Right ventricle myocardium inferior (tissue), 1 donor: ENCODE measurements at regions not wholly inside any gene's neighbourhood (a gene's known extent, or its start where the extent isn't known, plus 50 kb on each side); places are given as distances from the start of the nearest gene placed in this dataset.

ENCODE experiments used
- ATAC-seq: fragments of 200-7000 bp; cut with Tn5 transposase; one replicate; pipeline ENCODE4 v1.9.1; 2020; ENCODE audit warnings: mild to moderate bottlenecking, moderate library complexity
- DNase-seq: peaks from one replicate; pipeline ENCODE4 v3.0.0; 2021; ENCODE audit errors: missing footprints
- intact Hi-C: fragments of 100-400 bp; cut with DNase I; formaldehyde crosslinking; loops from one replicate; pipeline ENCODE4 v1.11.0; 2022
- donor health status: DM: no; HTN: yes; CAD: no; lungs with severe emphysema.

DNA sequence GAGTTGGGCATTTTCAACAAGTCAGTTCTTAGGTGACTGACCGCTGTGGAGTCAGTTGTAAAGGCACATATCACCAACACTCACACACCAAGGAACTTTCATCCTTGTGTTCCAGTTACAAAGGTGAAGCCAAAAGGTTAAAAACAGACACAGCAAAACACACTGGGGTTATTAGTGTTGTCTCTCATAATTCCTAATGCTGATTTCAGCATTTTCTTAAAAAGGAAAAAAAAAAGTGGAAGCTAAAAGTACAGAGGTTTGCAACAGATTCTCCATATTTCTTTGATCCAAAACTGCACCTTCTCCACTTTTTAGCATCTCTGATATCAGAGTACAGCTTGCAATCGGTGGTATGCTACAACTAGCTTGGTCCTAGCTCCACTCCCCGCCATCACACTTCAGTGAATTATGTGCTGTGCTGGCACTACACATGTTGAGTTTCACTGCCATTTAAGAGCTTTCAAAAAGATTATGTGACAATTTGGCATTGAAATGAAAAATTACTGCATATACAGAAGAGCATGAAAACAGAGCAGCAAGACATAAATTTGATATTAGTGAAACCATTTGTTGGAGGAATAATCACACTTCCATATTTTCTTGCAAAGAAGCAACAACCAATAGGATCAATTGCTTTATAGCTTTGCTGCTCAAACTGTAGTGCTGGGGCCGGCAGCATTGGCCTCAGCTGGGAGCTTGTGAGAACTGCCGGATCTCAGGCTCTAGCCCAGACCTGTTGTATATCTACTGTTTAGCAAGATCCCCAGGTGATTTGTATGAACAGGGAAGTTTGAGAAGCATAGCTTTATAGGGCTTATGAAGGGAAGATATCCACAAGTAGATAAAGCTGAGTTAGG, 62.3 kb upstream of the DAPL1 start:
- intact Hi-C loops: no loop called here
- no peak for ATAC-seq
- DNase-seq: no peak

GRCh38 chr2:158733430-158733755, 61.7 kb upstream of the DAPL1 start:
- ATAC-seq (no peak), DNase-seq (no peak)
- intact Hi-C loops: no loop called here

DNA sequence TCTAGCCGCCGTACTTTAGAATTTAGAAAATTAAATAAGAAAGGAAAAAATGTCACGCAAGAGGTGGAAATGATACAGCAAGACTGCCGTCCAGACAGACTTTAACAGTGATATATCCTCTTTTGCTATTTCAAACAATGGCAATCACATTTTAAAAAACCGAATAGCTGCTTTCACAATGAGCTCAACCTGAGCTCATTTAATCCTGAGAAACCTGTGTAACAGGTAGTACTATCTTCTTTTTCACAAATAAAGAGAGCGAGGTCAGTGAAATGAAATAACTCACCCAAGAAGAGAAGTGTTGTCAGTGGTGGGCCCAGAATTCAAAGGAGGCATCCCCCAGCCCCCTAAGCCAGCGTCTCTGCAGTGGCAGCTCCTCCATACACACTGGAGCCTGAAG, 60.7 kb upstream of the DAPL1 start:
- ATAC-seq: no peak
- no peak for DNase-seq
- intact Hi-C loops: no loop called here

DNA sequence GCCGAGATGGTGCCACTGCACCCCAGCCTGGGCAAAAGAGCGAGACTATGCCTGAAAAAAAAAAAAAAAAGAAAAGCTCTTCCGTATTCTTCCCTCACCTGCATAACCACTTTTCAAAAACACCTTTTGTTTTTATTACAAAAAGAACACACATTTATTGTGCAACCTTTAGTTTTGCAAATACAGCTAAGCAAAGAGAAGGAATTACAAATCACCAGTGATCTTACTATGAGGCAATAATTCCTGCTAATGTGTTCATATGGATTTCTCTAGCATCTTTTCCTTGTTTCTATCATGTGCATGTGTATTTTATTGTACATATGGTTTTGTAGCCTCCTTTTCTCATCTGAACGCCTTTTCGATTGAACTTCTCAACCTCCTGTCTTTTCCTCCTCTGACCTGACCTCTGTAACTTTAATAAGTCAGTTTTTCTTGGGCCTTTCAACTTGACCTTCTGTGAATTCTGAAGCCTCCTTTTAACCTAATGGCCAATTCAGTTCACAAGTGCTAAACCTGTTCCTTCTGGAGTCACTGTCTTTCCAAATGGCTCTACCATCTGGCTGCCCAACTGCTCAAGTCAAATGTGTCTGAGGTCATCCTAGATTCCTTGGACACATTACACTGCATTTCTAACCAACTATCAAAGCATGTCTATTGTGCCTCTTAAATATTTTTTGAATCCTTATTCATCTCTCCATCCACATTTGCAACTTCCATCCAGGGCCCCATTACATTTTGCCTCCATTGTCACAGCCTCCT, 59.1 kb upstream of the DAPL1 start:
- intact Hi-C loops: no loop called here
- no peak for DNase-seq
- no peak for ATAC-seq

DNA sequence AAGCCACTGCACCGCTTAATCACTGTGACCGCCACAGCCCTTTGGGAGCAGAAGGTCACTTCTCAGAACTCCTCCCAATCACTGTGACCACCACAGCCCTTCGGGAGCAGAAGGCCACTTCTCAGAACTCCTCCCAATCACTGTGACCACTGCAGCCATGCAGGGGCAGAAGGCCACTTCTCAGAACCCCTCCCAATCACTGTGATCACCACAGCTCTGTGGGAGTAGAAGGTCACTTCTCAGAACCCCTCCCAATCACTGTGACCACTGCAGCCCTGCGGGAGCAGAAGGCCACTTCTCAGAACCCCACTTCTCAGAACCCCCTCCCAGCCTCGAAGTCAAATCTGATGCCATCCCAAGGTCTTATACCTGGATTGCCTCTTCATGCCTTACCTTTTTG, 56.8 kb upstream of the DAPL1 start:
- intact Hi-C loops: no loop called here
- ATAC-seq (no peak), DNase-seq (no peak)

GRCh38 chr2:158740127-158740526, 55.0 kb upstream of the DAPL1 start:
- DNase-seq (no peak), ATAC-seq (peak; percentile 23)
- intact Hi-C loops: loop anchor here (5.0 to 10.0 kb wide), 2 partner anchors 63 to 135 kb away; no protein-coding TSS in a partner anchor

DNA sequence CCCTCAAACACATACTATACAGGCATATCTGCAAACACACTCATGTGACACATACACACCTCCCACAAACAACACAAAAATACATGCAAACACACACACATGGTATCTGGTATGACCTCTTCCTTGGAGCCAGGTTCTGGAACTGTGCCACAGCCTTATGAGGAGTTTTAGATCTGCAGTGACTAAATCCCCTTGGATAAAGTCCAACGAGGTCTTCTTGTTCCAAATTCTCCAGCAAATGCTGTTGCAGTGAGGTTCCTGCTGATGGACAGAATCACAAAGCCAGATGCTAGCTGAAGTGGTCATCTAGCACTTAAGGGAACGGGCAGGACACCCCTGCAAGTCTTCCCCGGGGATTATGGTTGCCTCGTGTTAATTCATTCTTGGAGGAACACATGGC, 54.5 kb upstream of the DAPL1 start:
- DNase-seq (no peak), ATAC-seq (peak; percentile 12)
- intact Hi-C loops: loop anchor here (5.0 to 10.0 kb wide), 2 partner anchors 63 to 136 kb away; no protein-coding TSS in a partner anchor

DNA sequence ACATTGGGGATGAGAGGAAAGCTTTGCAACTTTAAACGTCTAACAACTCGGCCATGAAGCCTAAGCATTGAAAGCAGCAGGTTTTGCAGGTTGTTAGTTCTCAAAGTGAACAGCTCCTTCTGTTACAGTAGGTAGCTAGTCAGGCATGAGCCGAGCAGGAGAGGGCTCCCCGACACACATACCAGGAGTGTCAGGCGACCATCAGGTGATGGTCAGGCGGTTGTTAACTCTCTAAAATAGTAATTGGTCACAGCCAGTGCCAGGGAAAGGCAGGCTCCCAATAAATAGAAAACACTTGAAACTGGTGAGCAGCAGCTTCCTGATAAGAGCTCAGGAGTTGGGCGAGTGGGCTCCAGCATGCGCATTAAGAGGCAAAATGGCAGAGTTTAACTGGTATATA, 53.5 kb upstream of the DAPL1 start:
- DNase-seq (no peak), ATAC-seq (peak; percentile 67)
- intact Hi-C loops: loop anchor here (5.0 to 10.0 kb wide), 2 partner anchors 64 to 137 kb away; no protein-coding TSS in a partner anchor

- intact Hi-C loops: loop anchor here (5.0 to 10.0 kb wide), 2 partner anchors 65 to 138 kb away; no protein-coding TSS in a partner anchor
- ATAC-seq (no peak), DNase-seq (no peak)
Measured at GRCh38 chr2:158742536-158742935, 52.6 kb upstream of the DAPL1 start.

DNA sequence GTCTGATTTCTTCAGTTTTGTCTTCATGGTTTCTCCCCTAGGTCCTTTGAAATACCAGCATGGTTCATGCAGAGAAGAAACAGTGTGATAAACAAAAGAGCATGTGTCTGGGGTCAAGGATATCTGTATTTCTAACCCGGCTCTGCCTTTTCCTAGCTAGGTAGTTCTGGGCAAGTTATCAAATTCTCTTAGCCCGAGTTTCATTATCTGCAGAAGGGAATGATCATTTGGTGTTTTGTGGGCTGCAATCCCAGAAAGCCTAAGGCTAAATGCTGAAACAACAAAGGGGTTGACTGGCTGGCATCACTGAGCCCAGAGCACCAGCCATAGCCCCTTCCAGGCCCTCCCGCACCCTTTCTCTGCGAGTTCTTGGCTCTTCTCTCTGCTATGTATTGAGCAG, 51.7 kb upstream of the DAPL1 start:
- intact Hi-C loops: loop anchor here (5.0 to 10.0 kb wide), 2 partner anchors 66 to 139 kb away; no protein-coding TSS in a partner anchor
- no peak for DNase-seq
- no peak for ATAC-seq

GRCh38 chr2:158743879-158744278, 51.2 kb upstream of the DAPL1 start:
- intact Hi-C loops: loop anchor here (2.0 to 10.0 kb wide), 3 partner anchors 67 to 287 kb away; partner anchors contain the start of genes CCDC148 and PKP4

DNA sequence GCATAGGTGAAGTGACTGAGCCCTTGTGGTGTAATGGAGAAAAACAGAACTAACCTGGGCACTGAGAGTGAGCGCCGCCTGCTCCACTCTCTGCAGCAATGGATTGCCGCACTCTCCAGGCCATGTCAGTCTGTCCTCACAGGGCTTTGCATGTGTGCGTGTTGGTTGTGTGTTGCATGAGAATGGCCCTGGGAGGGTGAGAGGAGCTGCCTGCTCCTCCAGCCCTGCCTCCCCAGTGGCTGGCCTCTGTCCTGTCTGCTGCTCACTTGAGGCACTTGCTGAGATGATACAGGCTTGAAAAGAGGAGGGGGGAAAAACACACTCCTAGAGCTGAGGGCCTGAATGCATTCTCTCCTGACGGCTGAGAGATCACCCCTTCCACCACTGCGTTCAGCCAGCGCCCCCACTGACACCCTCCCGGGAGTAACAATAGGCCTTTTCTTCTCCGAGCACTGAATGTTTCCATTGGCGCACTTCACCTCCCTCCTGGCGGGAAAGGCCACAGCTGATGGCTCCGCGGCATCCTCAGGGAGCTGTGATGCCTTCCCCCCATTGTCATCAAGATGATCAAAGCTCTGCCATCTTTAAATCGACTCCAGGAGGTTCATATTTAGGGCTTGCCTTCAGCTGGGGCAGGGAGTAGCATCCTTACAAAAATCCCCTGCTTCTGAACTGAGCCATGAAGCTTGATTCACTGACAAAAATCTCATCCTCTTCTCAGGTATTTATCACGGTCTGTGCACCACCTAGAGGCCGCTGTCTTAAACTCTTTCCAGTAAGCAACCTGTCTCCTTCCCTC, 49.9 kb upstream of the DAPL1 start:
- DNase-seq (no peak), ATAC-seq (no peak)
- intact Hi-C loops: loop anchor here (1.0 to 10.0 kb wide), 4 partner anchors 29 to 713 kb away; partner anchors contain the start of genes CCDC148 and PKP4

More at GRCh38 chr2:158743879-158744278, 51.2 kb upstream of the DAPL1 start:
- ATAC-seq (no peak), DNase-seq (no peak)
